HG02981 (cell line): ENCODE measurements at regions not wholly inside any gene's neighbourhood (a gene's known extent, or its start where the extent isn't known, plus 50 kb on each side); places are given as distances from the start of the nearest gene placed in this dataset.
A peak's percentile ranks its signal among the peaks of the same experiment; 100 is the strongest.

ENCODE experiments used
- ATAC-seq: cut with Tn5 transposase; IDR thresholded peaks from one replicate; pipeline ENCODE4 v1.9.1; 2021; ENCODE audit warnings: mild to moderate bottlenecking, moderate library complexity; ENCODE audit not compliant: unreplicated experiment

DNA sequence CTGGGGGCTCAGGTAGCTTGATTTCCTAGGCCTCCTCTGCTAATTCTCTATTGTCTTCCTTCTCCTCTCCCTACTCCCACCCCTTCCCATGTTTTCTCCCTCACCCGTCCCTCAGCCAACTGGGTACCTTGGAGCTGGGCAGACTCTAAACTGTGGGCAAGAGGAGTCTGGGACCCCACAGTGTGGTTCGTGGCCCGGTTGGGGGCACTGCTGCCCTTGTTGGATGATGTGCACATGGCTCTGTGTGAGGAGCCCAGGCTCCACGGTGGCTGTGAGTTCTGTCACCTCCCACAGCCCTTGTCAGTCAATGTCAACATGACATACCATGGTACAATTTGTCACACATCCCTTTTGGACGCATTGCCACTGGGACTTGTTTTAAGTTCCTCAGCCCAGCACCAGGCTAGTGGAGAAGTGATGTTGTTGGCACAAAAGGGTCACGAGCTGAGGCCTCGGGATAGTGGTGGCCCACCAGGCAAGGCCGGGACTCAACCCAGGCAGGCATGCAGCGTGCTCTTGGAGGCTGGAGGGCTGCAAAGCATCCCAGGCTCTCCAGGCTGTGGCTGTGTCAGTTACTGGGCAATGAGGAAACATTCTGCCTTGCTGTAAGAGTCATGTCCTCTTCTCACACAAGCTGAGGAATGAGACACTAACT is 142.3 kb downstream of the TLE3 start:
- no peak for ATAC-seq

DNA sequence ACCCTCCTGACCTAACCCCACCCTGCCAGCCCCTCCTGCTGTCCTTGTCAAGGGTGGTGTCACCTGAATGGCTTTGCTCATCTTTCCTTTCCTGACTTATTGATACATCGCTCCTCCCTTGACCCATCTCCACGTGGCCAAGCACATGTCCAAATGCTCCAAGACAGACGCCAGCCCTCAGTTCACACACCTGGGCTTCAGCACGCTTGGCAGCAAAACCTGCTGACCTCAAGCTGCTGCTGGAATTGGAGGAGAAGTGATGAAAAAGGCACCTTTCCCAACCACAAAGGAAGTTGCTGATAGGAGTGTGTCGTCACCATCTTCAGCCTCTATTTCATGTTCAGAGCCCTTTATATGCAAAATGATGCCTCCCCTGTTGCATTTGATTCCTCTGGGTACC is 141.3 kb downstream of the TLE3 start:
- ATAC-seq, result no peak

- ATAC-seq, result no peak
These were observed 140.5 kb downstream of the TLE3 start for GRCh38 chr15:69957175-69957574.

DNA sequence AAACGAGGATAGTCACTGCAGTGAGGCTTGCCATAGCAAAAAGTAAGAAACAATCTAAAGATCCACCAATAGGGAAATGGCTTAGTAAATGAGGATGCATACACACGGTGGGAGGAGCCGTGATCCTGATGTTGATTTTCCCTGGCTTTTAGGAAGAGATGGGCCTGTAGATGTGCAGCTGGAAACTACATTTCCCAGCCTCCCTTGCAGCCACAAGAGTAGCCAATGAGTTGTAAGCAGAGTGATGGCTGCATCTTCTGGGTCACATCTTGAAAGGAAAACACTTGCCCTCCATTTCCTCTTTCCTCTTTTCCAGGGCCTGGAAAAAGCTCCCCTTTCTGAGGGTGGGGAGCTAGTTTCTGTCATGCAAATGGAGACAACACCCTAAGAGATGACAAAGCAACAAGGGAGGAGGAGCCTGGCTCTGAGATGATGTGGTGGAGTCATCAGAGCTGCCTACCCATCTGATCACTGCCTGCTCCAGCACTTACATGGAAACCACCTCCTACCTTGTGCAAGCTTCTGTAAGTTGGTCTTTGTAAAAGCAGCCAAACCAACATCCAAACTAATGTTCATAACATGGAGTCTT is 139.1 kb downstream of the TLE3 start:
- ATAC-seq, result no peak

DNA sequence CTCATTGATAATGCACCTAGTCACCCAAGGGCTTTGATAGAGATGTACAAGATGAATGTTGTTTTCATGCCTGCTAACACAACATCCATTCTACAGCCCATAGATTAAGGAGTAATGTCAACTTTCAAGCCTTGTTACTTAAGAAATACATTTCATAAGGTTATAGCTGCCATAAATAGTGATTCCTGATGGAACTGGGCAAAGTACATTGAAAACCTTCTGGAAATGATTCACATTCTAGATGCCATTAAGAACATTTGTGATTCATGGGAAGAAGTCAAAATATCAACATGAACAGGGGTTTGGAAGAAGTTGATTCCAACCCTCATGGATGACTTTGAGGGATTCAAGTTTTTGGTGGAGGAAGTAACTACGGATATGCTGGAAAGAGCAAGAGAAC is 135.2 kb downstream of the TLE3 start:
- no peak for ATAC-seq

- ATAC-seq, result no peak
These were observed 134.3 kb downstream of the TLE3 start for GRCh38 chr15:69963385-69963784.

DNA sequence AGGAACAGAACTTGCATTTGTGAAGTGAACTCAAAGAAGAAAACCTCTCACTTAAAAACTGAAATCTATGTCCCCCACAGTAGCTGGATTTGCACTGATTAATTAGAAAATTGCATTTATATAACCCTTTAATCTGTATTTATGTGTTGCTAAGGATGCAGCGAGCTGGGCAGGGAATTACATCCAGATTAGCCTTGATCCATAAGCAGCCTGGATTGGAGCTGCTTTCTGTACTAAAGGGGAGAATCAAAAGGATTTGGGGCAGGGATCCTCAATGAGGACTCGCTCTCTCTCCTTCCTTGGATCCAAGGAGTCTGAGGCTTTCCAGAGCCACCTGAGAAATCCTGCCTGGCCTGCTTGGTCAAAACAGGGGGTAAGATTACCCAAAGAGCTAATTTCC is 125.9 kb downstream of the TLE3 start:
- ATAC-seq, result no peak

- no peak for ATAC-seq
These were observed 125.3 kb downstream of the TLE3 start for GRCh38 chr15:69972436-69972835.

GRCh38 chr15:69973102-69973714 is 124.5 kb downstream of the TLE3 start:
- ATAC-seq, result no peak

DNA sequence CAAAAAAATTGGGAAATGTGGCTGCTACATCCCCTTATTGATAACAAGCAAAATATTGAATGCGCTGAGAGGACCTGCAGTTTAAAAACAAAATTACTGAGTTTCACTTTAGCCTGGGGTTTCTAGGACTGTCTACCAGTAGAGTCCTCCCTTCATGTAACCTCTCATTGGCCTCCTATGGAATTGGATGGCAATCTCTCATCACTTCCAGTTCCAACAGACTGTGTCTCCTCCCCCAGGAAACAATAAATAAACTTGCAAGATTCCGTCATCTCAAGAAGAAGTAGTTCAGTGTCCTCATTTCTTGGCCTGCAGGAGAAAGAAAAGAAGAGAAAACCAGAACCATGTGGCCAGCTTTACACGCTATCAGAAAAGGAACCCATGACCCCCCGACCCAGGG is 123.8 kb downstream of the TLE3 start:
- ATAC-seq, result no peak

DNA sequence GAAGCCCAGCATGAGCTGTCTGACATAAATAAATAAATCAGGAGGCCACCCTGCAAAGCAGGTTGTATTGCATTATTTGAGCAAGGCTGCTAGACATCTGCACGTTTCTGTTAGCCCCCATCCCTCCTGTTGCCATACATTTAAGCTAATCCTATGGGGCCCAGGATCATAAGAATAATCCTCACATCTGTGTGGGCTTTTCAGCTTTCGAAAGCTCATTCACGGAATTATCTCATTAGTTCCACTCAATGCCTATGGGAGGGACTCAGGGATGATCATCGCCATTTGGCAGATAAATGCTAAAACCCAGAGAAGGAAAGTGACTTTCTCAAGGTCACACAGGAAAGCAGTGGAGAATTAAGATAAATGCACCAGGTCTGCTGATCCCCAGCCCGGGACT is 123.4 kb downstream of the TLE3 start:
- no peak for ATAC-seq

DNA sequence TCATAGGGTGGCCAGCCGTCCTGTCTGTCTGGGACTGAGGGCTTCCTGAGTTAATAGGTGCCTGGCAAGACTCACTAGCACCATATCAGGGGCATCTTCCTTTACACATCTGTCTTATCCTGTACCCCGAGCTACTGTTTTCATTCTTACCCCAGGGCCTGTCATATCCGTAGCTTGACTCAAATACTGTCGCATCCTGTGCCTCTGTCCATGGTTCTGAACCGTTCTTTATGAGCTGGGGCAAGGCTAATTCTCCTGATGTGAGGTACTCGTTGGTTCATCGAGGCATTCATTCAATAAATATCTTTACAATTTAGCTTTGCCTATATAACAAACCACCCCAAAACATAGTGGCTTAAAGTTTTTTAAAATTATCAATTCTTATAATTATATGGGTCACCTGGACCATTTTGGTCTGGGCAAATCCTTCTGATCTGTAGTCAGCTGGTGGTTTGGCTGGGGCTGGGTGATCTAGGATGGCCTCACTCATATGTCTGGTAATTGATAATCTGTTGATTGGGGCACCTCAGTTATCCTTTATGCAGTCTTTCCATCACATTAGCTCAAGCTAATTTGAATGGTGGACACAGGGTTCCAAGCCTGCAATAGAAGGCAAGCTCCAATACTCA is 121.2 kb downstream of the TLE3 start:
- no peak for ATAC-seq

DNA sequence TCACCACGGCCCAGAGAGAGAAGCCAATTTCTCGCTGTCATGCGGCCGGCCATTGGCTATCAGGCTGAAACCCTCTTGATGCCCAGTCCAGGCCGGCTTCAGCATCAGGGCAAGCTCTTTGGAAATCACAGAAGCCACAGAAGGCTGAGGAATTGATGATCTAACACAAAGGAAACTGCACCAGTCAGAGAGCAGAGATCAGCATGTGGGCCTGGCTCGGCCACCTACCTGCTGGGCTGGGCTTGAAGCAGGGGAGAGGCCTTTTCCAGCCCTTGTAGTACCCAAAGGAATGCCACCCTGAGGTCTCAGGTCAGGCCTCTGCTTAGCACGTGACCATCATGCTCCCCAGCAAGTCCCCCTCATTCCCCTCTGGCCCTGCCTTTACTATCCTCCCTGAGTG is 119.1 kb downstream of the TLE3 start:
- no peak for ATAC-seq

- peak; percentile 46 for ATAC-seq
These were observed 118.5 kb downstream of the TLE3 start for GRCh38 chr15:69979262-69979661.

DNA sequence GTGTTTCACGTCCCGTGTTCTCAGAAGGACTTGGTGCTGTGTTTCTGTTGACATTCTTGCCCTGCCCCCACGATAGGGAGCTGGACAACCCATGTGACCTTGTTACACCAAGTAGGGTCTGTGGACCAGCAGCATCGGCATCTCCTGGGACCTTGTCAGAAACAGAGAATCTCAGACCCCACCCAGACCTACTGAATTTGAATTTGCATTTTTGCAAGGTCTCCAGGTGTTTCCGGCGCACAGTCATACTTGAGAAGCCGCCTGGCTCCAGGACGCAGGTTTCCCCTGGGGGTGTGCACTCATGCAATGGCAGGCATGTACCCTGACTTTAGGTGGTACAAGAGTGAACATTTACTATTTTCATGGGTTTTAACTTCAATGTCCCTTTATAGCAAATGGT is 117.9 kb downstream of the TLE3 start:
- ATAC-seq, result peak; percentile 82

DNA sequence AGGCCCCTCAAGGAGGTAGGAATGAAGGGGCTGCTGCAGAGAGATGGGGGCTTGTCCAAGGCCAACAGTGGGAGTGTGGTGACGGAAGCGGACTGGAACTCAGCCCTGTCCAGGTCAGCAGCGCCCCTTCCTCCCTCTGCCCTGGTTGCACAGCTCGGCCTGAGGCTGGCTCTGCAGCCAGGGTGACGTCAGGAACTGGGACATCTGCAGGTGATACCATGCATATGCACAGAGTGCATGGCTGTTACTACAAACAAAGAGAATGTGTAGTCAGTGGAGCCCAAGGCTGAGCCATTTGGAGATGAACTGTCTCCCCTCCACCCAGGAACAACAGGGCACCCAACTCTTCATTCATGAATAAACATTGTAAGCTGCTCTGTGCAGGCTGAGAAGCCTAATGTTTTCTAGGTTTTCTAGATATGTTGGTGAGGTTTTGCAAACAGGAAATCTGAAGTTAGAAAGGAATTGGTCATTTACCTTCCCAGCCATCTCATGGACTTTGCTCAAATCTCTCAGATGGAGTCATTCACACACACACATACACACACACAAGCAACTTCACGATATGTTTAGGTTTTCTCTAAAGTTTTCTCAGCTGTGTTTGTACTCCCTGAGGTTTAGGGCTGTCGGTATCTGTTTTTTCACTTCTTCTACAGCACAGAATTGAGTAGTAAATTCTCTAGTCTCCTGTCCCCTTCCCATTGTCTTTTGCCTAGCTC is 117.2 kb downstream of the TLE3 start:
- no peak for ATAC-seq

DNA sequence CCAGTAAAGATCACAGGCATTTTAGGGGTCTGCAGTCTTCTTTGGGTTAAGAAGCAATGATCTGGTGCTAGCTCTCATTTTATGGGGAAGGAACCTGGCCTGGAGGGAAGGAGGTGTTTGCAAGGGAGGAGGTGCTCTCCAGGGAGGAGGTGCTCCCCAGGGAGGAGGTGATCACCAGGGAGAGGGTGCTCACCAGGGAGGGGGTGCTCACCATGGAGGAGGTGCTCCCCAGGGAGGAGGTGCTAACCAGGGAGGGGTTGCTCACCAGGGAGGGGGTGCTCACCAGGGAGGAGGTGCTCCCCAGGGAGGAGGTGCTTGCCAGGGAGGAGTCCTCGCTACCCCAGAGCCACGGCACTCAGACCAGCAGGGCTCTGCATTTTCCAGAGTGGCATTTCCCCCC is 115.7 kb downstream of the TLE3 start:
- no peak for ATAC-seq

DNA sequence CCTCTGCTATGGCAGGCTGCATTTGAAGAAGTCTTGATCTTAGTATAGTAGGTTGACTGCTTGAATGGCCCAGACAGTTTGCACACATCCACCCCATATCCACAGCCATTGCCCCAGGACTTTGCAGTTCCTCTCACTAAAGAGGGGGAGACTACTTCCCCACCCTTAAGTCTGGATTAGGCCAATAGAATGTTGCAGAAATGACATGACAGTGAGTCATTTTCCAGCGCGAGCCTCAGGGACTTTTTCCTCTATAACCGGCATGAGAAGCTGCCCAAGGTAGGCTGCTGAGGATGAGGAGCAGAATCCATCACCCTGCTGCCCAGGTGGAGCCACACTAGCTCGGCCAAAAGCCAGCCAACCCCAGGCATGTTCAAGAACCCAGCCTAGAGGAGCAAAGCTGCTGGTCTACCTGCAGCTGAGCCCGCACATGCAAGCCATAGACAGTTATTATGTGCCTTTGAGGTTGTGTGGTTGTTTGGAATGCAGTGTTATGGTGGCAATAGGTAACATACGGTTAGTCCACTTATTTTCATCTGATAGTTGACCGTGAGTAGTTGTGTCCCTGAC is 113.9 kb downstream of the TLE3 start:
- no peak for ATAC-seq

DNA sequence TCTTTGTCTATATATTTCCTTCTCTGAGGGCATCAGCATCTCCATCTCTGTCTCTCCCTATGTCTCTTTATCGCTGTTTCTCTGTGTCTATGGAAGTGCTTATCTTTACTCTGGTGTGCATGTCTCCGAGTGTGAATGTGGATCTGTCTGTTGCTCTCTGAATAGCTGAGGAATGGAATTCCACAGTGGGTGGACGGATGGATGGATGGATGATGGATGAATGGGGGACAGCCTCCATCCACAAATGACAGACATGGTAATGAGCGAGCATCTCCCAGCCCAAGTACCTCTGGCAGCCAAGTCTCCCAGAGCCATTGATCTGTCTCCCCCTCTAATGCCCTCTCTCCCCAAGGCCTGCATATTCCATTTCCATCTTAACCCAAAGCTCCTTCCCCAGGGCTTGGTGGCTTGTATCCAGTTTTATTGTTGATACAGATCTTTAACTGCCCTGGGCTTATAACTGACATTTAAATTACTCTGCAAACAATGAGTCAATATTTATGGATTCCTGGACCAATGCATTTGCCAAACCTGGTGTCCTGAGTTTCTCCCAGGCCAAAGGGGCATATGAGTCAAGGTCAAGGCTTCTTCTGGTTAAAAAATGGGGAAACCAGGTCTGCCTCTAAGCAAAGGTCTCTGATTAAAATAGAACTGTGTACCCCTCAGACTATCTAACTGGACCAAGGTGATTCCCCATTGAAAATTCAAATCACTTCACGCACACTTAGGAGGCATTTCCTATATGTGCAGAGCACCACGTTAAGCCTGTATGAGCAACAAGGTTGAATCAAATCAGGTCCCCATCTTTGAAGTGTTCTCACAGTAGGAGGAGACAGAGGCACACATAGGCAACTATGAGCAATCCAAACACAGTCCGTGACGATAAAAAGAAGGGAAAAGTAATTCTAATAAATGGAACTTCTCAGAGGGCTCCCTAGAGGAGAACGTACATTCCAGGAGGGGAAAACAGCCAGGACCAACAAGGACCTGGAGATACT is 109.9 kb downstream of the TLE3 start:
- ATAC-seq, result no peak
